ENCODE measurements at regions not wholly inside any gene's neighbourhood (a gene's known extent, or its start where the extent isn't known, plus 50 kb on each side); places are given as distances from the start of the nearest gene placed in this dataset.

- TF ChIP-seq, protein P1, sequence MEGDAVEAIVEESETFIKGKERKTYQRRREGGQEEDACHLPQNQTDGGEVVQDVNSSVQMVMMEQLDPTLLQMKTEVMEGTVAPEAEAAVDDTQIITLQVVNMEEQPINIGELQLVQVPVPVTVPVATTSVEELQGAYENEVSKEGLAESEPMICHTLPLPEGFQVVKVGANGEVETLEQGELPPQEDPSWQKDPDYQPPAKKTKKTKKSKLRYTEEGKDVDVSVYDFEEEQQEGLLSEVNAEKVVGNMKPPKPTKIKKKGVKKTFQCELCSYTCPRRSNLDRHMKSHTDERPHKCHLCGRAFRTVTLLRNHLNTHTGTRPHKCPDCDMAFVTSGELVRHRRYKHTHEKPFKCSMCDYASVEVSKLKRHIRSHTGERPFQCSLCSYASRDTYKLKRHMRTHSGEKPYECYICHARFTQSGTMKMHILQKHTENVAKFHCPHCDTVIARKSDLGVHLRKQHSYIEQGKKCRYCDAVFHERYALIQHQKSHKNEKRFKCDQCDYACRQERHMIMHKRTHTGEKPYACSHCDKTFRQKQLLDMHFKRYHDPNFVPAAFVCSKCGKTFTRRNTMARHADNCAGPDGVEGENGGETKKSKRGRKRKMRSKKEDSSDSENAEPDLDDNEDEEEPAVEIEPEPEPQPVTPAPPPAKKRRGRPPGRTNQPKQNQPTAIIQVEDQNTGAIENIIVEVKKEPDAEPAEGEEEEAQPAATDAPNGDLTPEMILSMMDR (IDR thresholded peaks at IDR 0.05; ENCODE audit: borderline replicate concordance, extremely low read depth, low read length, poor library complexity, severe bottlenecking): no peak
- no peak for TF ChIP-seq EZH2 (IDR thresholded peaks at IDR 0.05; ENCODE audit: borderline replicate concordance, low read depth, low read length, severe bottlenecking)
Measured at GRCh38 chr9:7930613-7931012, 131.0 kb upstream of the DMAC1 start.
